HFFc6 (cell line): ENCODE measurements at regions not wholly inside any gene's neighbourhood (a gene's known extent, or its start where the extent isn't known, plus 50 kb on each side); places are given as distances from the start of the nearest gene placed in this dataset.

Experiments
- DNase-seq: peaks from one replicate; pipeline ENCODE4 v3.0.0-alpha.2; 2018
- H3K27ac Mint-ChIP-seq: 2 replicates; pipeline ENCODE4 v1.8.0; 2020; ENCODE audit warnings: mild to moderate bottlenecking, mixed read lengths
- H3K27me3 Mint-ChIP-seq: 2 replicates; pipeline ENCODE4 v1.8.0; 2021; ENCODE audit warnings: mild to moderate bottlenecking, moderate library complexity, mixed read lengths; ENCODE audit not compliant: insufficient read depth
- H3K36me3 Mint-ChIP-seq: 2 replicates; pipeline ENCODE4 v1.8.0; 2021; ENCODE audit warnings: low read depth, mixed read lengths
- H3K4me1 Mint-ChIP-seq: 2 replicates; pipeline ENCODE4 v1.8.0; 2020; ENCODE audit warnings: low read depth, mixed read lengths
- H3K4me3 Mint-ChIP-seq: 2 replicates; pipeline ENCODE4 v1.8.0; 2020; ENCODE audit warnings: mild to moderate bottlenecking, moderate library complexity, mixed read lengths
- H3K9me3 Mint-ChIP-seq: 2 replicates; pipeline ENCODE4 v1.8.0; 2020; ENCODE audit warnings: mild to moderate bottlenecking, mixed read lengths
- TF ChIP-seq, protein P1 (sequence below): fragments of 200-600 bp; sonication (generic); IDR thresholded peaks from 2 replicates; pipeline ENCODE4 v1.5.0; 2021; ENCODE audit warnings: antibody characterized with exemption, mild to moderate bottlenecking

DNA sequence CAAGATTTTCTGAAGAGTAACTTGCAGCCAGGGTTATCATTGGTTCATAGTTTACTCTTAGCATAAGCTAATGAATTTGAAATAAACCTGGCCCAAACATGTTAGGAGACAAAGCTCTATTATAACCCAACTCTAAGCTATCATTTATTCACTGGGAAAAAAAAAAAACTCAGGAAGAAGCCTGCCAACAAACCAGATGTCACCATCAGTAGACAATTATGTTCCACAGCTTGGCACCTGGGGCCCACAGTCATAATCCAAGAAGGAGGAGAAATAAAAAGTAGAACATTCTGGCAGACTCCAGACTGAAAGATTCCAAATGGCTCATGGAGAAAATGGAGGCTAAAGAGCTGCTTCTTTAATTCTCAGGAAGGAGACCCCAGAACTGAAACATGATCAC is 100.0 kb upstream of the CNR1 start:
- Mint-ChIP-seq H3K27me3 (no peaks in the 10 kb centered on the region), H3K27ac (no peak overlapping the region), H3K9me3 (peaks cover 18% of the 10 kb centered on the region), H3K4me1 (no peaks in the 10 kb centered on the region), H3K36me3 (peaks cover 5% of the 10 kb centered on the region; the same call in 1 of the 2 replicates), H3K4me3 (no peak overlapping the region)
- no peak for DNase-seq
- TF ChIP-seq, protein P1, sequence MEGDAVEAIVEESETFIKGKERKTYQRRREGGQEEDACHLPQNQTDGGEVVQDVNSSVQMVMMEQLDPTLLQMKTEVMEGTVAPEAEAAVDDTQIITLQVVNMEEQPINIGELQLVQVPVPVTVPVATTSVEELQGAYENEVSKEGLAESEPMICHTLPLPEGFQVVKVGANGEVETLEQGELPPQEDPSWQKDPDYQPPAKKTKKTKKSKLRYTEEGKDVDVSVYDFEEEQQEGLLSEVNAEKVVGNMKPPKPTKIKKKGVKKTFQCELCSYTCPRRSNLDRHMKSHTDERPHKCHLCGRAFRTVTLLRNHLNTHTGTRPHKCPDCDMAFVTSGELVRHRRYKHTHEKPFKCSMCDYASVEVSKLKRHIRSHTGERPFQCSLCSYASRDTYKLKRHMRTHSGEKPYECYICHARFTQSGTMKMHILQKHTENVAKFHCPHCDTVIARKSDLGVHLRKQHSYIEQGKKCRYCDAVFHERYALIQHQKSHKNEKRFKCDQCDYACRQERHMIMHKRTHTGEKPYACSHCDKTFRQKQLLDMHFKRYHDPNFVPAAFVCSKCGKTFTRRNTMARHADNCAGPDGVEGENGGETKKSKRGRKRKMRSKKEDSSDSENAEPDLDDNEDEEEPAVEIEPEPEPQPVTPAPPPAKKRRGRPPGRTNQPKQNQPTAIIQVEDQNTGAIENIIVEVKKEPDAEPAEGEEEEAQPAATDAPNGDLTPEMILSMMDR = no peak

DNA sequence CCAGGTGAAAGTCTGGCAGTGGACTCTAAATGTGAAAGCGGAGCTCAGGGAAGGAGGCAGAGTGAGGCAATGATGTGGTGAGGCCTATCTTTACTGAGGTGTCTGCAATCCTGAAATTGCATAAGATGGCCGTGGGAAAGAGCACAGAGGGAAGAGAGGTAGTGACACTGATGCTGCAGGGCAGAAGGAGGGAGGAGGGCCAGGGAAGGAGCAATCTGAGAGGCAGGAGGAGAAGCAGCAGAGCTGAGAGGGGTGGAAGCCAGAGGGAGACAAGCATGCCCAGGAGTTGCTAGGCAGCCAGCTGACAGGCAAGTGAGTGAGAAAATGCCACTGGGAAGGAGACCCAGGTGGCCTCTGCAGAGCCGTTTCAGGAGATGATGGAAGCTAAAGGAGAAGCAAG is 97.4 kb upstream of the CNR1 start:
- Mint-ChIP-seq H3K27ac (no peak overlapping the region), H3K27me3 (no peaks in the 10 kb centered on the region), H3K9me3 (peaks cover 12% of the 10 kb centered on the region), H3K4me1 (no peaks in the 10 kb centered on the region), H3K36me3 (peaks cover 5% of the 10 kb centered on the region; the same call in 1 of the 2 replicates), H3K4me3 (no peak overlapping the region)
- DNase-seq = no peak
- TF ChIP-seq, protein P1 = no peak

DNA sequence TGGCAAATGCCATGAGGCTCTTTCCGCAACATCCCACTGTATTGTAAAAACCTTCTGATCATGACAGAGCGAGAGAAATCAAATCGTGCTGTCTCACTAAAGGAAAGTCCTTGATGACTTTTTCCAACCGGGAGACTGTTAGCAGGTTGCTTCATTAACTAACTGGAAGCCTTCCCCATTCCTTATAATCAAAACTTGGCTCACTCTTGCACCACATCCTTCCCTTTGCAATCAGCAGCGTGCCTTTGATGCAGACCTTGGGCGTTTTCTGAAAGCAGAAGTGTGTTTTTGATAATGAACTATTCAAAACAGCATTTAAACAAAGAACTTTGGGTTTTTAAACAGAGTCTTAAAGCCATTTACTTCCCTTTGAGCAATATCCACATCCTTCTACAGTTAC is 96.2 kb upstream of the CNR1 start:
- no peak for DNase-seq
- TF ChIP-seq, protein P1 = no peak
- no peaks in the 10 kb centered on the region for H3K4me1 Mint-ChIP-seq

DNA sequence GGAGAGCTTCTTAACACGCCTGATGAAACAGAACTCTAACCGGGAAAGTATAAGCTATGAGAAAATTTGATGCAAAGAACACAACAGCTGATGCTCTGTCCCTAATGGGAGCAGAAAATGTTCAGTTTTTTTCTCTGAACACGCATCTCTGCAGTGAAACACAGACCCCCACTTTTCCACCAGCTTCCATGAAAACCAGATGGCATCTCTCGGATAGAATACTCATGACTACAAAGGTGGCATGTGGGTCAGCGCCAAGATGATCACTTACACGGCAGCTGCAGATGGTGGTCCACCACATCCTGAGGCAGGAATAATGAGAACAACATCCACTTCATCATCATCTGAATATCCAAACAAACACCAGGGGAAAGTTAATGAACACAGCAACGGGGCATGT is 85.2 kb upstream of the CNR1 start:
- Mint-ChIP-seq H3K36me3 (no peaks in the 10 kb centered on the region; the same call in 1 of the 2 replicates), H3K27ac (no peak overlapping the region), H3K9me3 (peaks cover 29% of the 10 kb centered on the region), H3K4me1 (no peaks in the 10 kb centered on the region), H3K27me3 (no peaks in the 10 kb centered on the region; the same call in 1 of the 2 replicates), H3K4me3 (no peak overlapping the region)
- DNase-seq = no peak
- TF ChIP-seq, protein P1 = no peak

More for the DNA sequence above, 96.2 kb upstream of the CNR1 start:
- Mint-ChIP-seq H3K4me3 (no peak overlapping the region), H3K9me3 (peaks cover 12% of the 10 kb centered on the region), H3K36me3 (peaks cover 8% of the 10 kb centered on the region), H3K27me3 (no peaks in the 10 kb centered on the region), H3K27ac (no peak overlapping the region)

DNA sequence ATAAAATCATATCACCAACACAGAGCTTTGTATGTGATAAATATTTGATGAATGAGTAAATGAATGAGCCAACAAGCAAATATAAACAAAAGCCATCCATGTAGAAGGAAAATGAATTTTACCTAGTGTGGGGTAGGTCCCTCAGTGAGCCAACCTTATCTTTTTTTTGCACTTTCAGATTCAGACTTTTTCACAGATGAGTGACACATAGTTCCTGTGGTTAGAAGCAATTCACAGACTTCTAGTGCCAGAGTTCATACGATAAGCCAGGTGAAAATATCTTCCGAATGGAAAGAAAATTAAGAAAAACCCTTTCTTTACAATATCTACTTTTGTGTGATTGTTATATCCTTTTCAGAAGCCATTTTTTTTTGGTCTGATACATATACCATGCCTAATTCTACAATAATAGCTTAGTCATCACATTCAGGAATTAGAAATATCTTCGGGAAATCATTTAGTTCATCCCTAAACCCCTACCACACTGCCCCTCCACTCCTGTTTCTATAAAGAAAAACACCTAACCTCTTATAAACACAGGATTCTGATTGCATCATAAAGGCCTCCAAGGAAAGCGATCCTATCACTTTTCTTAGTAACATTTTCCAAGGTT is 82.7 kb upstream of the CNR1 start:
- Mint-ChIP-seq H3K27ac (no peak overlapping the region), H3K27me3 (no peaks in the 10 kb centered on the region; the same call in 1 of the 2 replicates), H3K4me3 (no peak overlapping the region), H3K9me3 (peaks cover 27% of the 10 kb centered on the region), H3K4me1 (no peaks in the 10 kb centered on the region), H3K36me3 (no peaks in the 10 kb centered on the region)
- no peak for DNase-seq
- TF ChIP-seq, protein P1 = no peak
